ENCODE measurements at regions not wholly inside any gene's neighbourhood (a gene's known extent, or its start where the extent isn't known, plus 50 kb on each side); places are given as distances from the start of the nearest gene placed in this dataset.

DNA sequence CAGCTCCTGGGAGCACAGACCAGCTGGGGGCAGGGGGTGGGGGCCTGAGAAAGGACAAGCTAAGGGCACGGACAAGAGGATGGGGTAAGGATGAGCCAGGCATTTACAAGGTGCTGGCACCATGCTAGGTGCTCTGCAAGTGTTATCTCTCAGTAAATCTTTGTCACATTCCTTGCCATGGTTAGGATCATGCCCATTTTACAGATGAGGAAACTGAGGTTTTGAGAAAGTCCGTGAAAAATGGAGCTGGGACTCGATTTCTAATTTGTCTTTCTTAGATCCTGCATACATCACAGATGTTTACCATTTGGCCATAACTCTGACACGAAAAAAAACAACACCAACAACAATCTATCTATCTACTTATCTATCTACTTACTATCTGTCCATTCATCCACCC, 429.7 kb downstream of the MIAT start:
- H3K9ac ChIP-seq (ENCODE audit: low read depth, low read length), result no peak overlapping the region
- no peak overlapping the region for H3K4me3 ChIP-seq (ENCODE audit: low read depth, low read length)
- no peaks in the 10 kb centered on the region for H3K27me3 ChIP-seq (ENCODE audit: control insufficient read depth, insufficient read depth, low read length)
- H3K9me3 ChIP-seq (ENCODE audit: control insufficient read depth, insufficient read depth, low read length), result no peaks in the 10 kb centered on the region
- H3K4me1 ChIP-seq (ENCODE audit: control insufficient read depth, insufficient read depth, low read length), result peaks cover 19% of the 10 kb centered on the region
- H3K36me3 ChIP-seq (ENCODE audit: control insufficient read depth, insufficient read depth, low read length), result no peaks in the 10 kb centered on the region
- H3K27ac ChIP-seq (ENCODE audit: low read depth, low read length), result no peak overlapping the region

DNA sequence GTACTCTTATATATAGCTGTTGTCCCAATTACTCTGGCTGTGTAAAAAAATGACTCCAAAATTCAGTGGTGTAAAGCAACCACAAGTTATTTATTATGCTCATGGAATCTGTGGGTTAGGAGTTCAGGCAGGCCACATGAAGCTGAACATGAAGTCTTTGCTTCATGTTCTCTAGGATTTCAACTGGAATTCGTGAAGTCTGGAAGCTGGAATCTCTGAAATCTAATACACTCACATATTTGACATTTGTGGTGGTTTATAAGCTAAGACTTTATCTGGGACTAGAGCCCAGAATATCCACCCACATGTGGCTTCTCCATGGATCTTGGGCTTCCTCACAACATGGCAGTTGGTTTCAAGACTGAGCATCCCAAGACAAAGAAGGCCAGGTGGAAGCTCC, 430.6 kb downstream of the MIAT start:
- Histone ChIP-seq H3K4me3 (ENCODE audit: low read depth, low read length) (no peak overlapping the region), H3K9me3 (ENCODE audit: control insufficient read depth, insufficient read depth, low read length) (no peaks in the 10 kb centered on the region), H3K4me1 (ENCODE audit: control insufficient read depth, insufficient read depth, low read length) (peaks cover 19% of the 10 kb centered on the region), H3K9ac (ENCODE audit: low read depth, low read length) (no peak overlapping the region), H3K27ac (ENCODE audit: low read depth, low read length) (no peak overlapping the region), H3K36me3 (ENCODE audit: control insufficient read depth, insufficient read depth, low read length) (no peaks in the 10 kb centered on the region), H3K27me3 (ENCODE audit: control insufficient read depth, insufficient read depth, low read length) (no peaks in the 10 kb centered on the region)

- Histone ChIP-seq H3K9ac (ENCODE audit: low read depth, low read length) (no peak overlapping the region), H3K4me3 (ENCODE audit: low read depth, low read length) (no peak overlapping the region), H3K4me1 (ENCODE audit: control insufficient read depth, insufficient read depth, low read length) (peaks cover 13% of the 10 kb centered on the region; the same call in 1 of the 2 replicates), H3K27me3 (ENCODE audit: control insufficient read depth, insufficient read depth, low read length) (no peaks in the 10 kb centered on the region), H3K36me3 (ENCODE audit: control insufficient read depth, insufficient read depth, low read length) (no peaks in the 10 kb centered on the region), H3K27ac (ENCODE audit: low read depth, low read length) (no peak overlapping the region), H3K9me3 (ENCODE audit: control insufficient read depth, insufficient read depth, low read length) (no peaks in the 10 kb centered on the region)
Observed at GRCh38 chr22:27089264-27089663, 431.9 kb downstream of the MIAT start.

- no peaks in the 10 kb centered on the region for H3K27me3 ChIP-seq (ENCODE audit: control insufficient read depth, insufficient read depth, low read length)
- no peak overlapping the region for H3K9ac ChIP-seq (ENCODE audit: low read depth, low read length)
- peaks cover 12% of the 10 kb centered on the region; the same call in 1 of the 2 replicates for H3K4me1 ChIP-seq (ENCODE audit: control insufficient read depth, insufficient read depth, low read length)
- H3K27ac ChIP-seq (ENCODE audit: low read depth, low read length), result no peak overlapping the region
- no peak overlapping the region for H3K4me3 ChIP-seq (ENCODE audit: low read depth, low read length)
- H3K9me3 ChIP-seq (ENCODE audit: control insufficient read depth, insufficient read depth, low read length), result no peaks in the 10 kb centered on the region
- no peaks in the 10 kb centered on the region for H3K36me3 ChIP-seq (ENCODE audit: control insufficient read depth, insufficient read depth, low read length)
Observed at GRCh38 chr22:27090611-27091011, 433.2 kb downstream of the MIAT start.

GRCh38 chr22:27093422-27093821, 436.0 kb downstream of the MIAT start:
- no peak overlapping the region for H3K9ac ChIP-seq (ENCODE audit: low read depth, low read length)
- H3K36me3 ChIP-seq (ENCODE audit: control insufficient read depth, insufficient read depth, low read length), result no peaks in the 10 kb centered on the region
- no peaks in the 10 kb centered on the region for H3K9me3 ChIP-seq (ENCODE audit: control insufficient read depth, insufficient read depth, low read length)
- no peak overlapping the region for H3K4me3 ChIP-seq (ENCODE audit: low read depth, low read length)
- no peak overlapping the region for H3K27ac ChIP-seq (ENCODE audit: low read depth, low read length)
- H3K4me1 ChIP-seq (ENCODE audit: control insufficient read depth, insufficient read depth, low read length), result no peaks in the 10 kb centered on the region
- H3K27me3 ChIP-seq (ENCODE audit: control insufficient read depth, insufficient read depth, low read length), result no peaks in the 10 kb centered on the region

DNA sequence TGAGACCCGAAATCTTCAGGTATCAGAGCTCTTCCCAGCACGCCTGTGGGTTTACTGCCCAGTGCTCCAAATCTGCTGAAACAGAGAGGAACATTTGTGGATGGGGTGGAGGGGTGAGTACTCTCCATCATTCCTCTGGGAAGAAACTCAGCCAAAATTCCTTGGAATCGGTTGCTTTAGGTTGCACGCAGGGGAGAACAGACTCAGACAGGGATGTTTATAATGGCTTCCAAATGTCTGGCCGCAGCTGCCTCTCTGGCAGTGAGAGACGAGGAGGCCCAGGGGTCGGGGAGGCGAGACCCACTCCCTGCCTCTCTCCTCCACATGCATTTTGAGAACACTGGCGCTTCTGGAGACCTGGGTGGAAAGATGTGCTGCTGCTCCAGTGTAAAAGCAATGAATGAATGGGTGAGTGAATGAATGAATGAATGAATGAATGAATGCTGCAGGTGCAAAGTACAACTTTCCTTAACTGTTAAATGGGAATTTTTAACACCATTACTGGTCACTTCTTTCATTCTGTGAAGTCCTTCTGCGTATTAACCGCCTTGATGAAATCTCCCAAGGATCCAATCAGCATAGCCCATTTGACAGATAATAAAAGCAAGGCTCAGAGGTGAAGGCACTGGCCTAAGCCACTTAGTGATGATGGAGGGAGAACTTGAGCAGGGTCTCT, 437.4 kb downstream of the MIAT start:
- no peak overlapping the region for H3K27ac ChIP-seq (ENCODE audit: low read depth, low read length)
- H3K9ac ChIP-seq (ENCODE audit: low read depth, low read length), result no peak overlapping the region
- H3K27me3 ChIP-seq (ENCODE audit: control insufficient read depth, insufficient read depth, low read length), result no peaks in the 10 kb centered on the region
- H3K9me3 ChIP-seq (ENCODE audit: control insufficient read depth, insufficient read depth, low read length), result no peaks in the 10 kb centered on the region
- no peak overlapping the region for H3K4me3 ChIP-seq (ENCODE audit: low read depth, low read length)
- H3K36me3 ChIP-seq (ENCODE audit: control insufficient read depth, insufficient read depth, low read length), result no peaks in the 10 kb centered on the region
- no peaks in the 10 kb centered on the region for H3K4me1 ChIP-seq (ENCODE audit: control insufficient read depth, insufficient read depth, low read length)

GRCh38 chr22:27097506-27097905, 440.1 kb downstream of the MIAT start:
- H3K27ac ChIP-seq (ENCODE audit: low read depth, low read length), result no peak overlapping the region
- peaks cover 14% of the 10 kb centered on the region for H3K4me1 ChIP-seq (ENCODE audit: control insufficient read depth, insufficient read depth, low read length)
- peaks cover 9% of the 10 kb centered on the region for H3K27me3 ChIP-seq (ENCODE audit: control insufficient read depth, insufficient read depth, low read length)
- no peaks in the 10 kb centered on the region for H3K9me3 ChIP-seq (ENCODE audit: control insufficient read depth, insufficient read depth, low read length)
- no peak overlapping the region for H3K9ac ChIP-seq (ENCODE audit: low read depth, low read length)
- no peaks in the 10 kb centered on the region for H3K36me3 ChIP-seq (ENCODE audit: control insufficient read depth, insufficient read depth, low read length)
- no peak overlapping the region for H3K4me3 ChIP-seq (ENCODE audit: low read depth, low read length)

GRCh38 chr22:27097933-27098332, 440.5 kb downstream of the MIAT start:
- peaks cover 14% of the 10 kb centered on the region for H3K4me1 ChIP-seq (ENCODE audit: control insufficient read depth, insufficient read depth, low read length)
- H3K27ac ChIP-seq (ENCODE audit: low read depth, low read length), result no peak overlapping the region
- no peaks in the 10 kb centered on the region for H3K9me3 ChIP-seq (ENCODE audit: control insufficient read depth, insufficient read depth, low read length)
- no peak overlapping the region for H3K9ac ChIP-seq (ENCODE audit: low read depth, low read length)
- H3K4me3 ChIP-seq (ENCODE audit: low read depth, low read length), result no peak overlapping the region
- no peaks in the 10 kb centered on the region for H3K36me3 ChIP-seq (ENCODE audit: control insufficient read depth, insufficient read depth, low read length)
- peaks cover 9% of the 10 kb centered on the region for H3K27me3 ChIP-seq (ENCODE audit: control insufficient read depth, insufficient read depth, low read length)

DNA sequence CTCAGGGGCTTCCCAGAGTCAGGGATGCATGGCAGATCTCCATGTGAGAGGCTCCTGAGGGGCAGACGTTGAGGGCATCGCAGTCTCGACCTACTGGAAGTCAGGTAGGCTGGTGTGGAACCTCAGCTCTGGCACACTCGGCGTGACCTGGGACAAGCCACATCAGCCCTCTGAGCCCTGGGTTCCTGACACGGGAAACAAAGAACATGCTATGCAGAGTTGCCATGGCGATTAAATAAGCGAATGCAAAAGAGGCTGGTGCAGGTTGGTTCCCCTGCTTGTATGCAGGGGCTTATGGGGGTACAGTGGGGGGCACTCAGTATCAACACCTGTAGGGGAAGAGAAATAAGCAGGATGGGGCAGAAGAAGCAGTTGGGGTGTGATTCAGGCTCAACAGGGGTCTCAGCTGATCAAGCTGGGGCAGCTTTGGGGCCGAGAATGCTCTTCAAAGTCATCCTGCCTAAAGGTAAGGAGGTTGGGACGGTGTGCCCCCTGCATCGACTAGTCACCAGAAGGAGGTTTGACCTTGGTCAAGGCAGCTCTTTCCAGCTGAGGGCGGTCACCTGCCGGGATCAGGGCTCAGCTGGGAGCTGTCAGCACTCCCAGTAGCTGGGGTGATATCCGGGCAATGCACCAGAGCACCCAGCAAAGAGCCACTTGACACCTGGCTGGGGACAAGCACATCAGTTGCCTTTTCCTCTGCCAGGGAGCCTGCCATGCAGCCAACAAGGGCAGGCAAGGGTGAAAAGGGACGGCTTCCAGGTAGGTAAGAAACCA, 442.7 kb downstream of the MIAT start:
- Histone ChIP-seq H3K27me3 (ENCODE audit: control insufficient read depth, insufficient read depth, low read length) (peaks cover 9% of the 10 kb centered on the region), H3K4me1 (ENCODE audit: control insufficient read depth, insufficient read depth, low read length) (peaks cover 14% of the 10 kb centered on the region), H3K4me3 (ENCODE audit: low read depth, low read length) (no peak overlapping the region)

DNA sequence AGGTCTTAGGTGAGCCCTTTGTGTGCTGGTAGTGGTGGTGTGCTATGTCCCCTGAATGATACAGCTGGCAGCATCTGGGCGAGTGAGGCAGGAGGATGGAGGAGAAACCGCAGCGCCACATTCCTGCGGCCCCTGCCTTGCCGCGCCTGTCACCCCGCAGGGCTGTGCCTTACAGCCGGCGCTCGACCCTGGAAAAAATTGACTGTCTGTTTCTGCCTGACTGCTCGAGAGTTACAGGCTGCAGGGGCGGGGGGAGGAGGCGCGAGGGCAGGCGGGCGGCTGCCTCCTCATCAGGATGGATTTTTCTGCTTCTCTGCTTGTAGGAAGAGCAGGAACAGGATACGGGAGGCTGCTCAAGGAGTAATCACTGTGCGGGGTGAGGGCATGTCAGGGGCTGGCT, 443.4 kb downstream of the MIAT start:
- H3K27ac ChIP-seq (ENCODE audit: low read depth, low read length), result no peak overlapping the region
- H3K27me3 ChIP-seq (ENCODE audit: control insufficient read depth, insufficient read depth, low read length), result peaks cover 9% of the 10 kb centered on the region
- H3K36me3 ChIP-seq (ENCODE audit: control insufficient read depth, insufficient read depth, low read length), result no peaks in the 10 kb centered on the region

More for the DNA sequence above, 442.7 kb downstream of the MIAT start:
- Histone ChIP-seq H3K9me3 (ENCODE audit: control insufficient read depth, insufficient read depth, low read length) (no peaks in the 10 kb centered on the region), H3K36me3 (ENCODE audit: control insufficient read depth, insufficient read depth, low read length) (no peaks in the 10 kb centered on the region), H3K9ac (ENCODE audit: low read depth, low read length) (no peak overlapping the region), H3K27ac (ENCODE audit: low read depth, low read length) (no peak overlapping the region)

GRCh38 chr22:27101288-27101687, 443.9 kb downstream of the MIAT start:
- no peak overlapping the region for H3K9ac ChIP-seq (ENCODE audit: low read depth, low read length)
- peaks cover 14% of the 10 kb centered on the region for H3K4me1 ChIP-seq (ENCODE audit: control insufficient read depth, insufficient read depth, low read length)
- H3K27me3 ChIP-seq (ENCODE audit: control insufficient read depth, insufficient read depth, low read length), result peaks cover 9% of the 10 kb centered on the region

More for the DNA sequence above, 443.4 kb downstream of the MIAT start:
- H3K9ac ChIP-seq (ENCODE audit: low read depth, low read length), result no peak overlapping the region
- no peaks in the 10 kb centered on the region for H3K9me3 ChIP-seq (ENCODE audit: control insufficient read depth, insufficient read depth, low read length)
- H3K4me1 ChIP-seq (ENCODE audit: control insufficient read depth, insufficient read depth, low read length), result peaks cover 14% of the 10 kb centered on the region
- H3K4me3 ChIP-seq (ENCODE audit: low read depth, low read length), result peak overlapping the region; percentile 8; the same call in 1 of the 2 replicates

More at GRCh38 chr22:27101288-27101687, 443.9 kb downstream of the MIAT start:
- no peaks in the 10 kb centered on the region for H3K9me3 ChIP-seq (ENCODE audit: control insufficient read depth, insufficient read depth, low read length)
- H3K27ac ChIP-seq (ENCODE audit: low read depth, low read length), result no peak overlapping the region
- peak overlapping the region; percentile 8; the same call in 1 of the 2 replicates for H3K4me3 ChIP-seq (ENCODE audit: low read depth, low read length)
- no peaks in the 10 kb centered on the region for H3K36me3 ChIP-seq (ENCODE audit: control insufficient read depth, insufficient read depth, low read length)

Measured in HUES48 (cell line).